OCI-LY1 (cell line): ENCODE measurements at regions not wholly inside any gene's neighbourhood (a gene's known extent, or its start where the extent isn't known, plus 50 kb on each side); places are given as distances from the start of the nearest gene placed in this dataset.

ENCODE experiments used
- EZH2 ChIP-seq: fragments of 200-600 bp; sonication (generic), shearing (Covaris generic); IDR thresholded peaks from 2 replicates; pipeline ENCODE4 v1.8.0; 2017; ENCODE audit warnings: borderline replicate concordance, mixed run types, mild to moderate bottlenecking, antibody characterized with exemption, low read length, moderate library complexity, mixed read lengths
- TF ChIP-seq, protein P1 (sequence below): fragments of 200-600 bp; sonication (generic), shearing (Covaris generic); IDR thresholded peaks from 2 replicates; pipeline ENCODE4 v1.5.1; 2017; ENCODE audit warnings: mild to moderate bottlenecking, antibody characterized with exemption, low read length, moderate library complexity, mixed read lengths

DNA sequence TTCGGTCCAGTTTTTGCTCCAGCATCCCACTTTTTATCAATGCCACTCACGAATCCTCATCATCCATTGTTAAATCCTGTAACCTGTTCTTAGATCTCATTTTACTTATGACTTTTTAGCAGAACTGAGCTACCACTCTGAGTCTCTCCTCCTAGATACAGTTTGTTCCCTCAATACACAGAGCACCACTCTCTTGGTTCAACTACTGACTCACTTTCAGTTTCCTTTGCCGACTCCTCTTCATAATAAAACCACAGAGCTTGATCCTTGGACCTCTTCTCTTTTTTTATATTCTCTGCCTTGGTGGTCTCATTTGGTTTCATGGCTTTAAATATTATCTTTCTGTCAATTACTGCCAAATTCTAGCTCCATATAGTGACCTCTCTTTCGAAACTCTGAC is 150.3 kb downstream of the SLITRK5 start:
- TF ChIP-seq, protein P1, sequence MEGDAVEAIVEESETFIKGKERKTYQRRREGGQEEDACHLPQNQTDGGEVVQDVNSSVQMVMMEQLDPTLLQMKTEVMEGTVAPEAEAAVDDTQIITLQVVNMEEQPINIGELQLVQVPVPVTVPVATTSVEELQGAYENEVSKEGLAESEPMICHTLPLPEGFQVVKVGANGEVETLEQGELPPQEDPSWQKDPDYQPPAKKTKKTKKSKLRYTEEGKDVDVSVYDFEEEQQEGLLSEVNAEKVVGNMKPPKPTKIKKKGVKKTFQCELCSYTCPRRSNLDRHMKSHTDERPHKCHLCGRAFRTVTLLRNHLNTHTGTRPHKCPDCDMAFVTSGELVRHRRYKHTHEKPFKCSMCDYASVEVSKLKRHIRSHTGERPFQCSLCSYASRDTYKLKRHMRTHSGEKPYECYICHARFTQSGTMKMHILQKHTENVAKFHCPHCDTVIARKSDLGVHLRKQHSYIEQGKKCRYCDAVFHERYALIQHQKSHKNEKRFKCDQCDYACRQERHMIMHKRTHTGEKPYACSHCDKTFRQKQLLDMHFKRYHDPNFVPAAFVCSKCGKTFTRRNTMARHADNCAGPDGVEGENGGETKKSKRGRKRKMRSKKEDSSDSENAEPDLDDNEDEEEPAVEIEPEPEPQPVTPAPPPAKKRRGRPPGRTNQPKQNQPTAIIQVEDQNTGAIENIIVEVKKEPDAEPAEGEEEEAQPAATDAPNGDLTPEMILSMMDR: no peak
- no peak for TF ChIP-seq EZH2
